NCI-H1436 (cell line): ENCODE measurements at regions not wholly inside any gene's neighbourhood (a gene's known extent, or its start where the extent isn't known, plus 50 kb on each side); places are given as distances from the start of the nearest gene placed in this dataset.

ENCODE experiments used
- DNase-seq: peaks from one replicate; lab custom pipeline; 2025; lab: John Stamatoyannopoulos, UW

GRCh38 chr7:142405122-142405765 lies 147.4 kb upstream of the PRSS58 start:
- no peak for DNase-seq

- DNase-seq, result no peak
Observed at GRCh38 chr7:142401951-142402350, 144.1 kb upstream of the PRSS58 start.

- DNase-seq, result no peak
Observed at GRCh38 chr7:142400042-142400533, 142.2 kb upstream of the PRSS58 start.

- no peak for DNase-seq
Observed at GRCh38 chr7:142391191-142391992, 133.5 kb upstream of the PRSS58 start.

- no peak for DNase-seq
Observed at GRCh38 chr7:142389544-142389943, 131.7 kb upstream of the PRSS58 start.

GRCh38 chr7:142385491-142386340 lies 127.9 kb upstream of the PRSS58 start:
- no peak for DNase-seq

GRCh38 chr7:142384493-142384922 lies 126.7 kb upstream of the PRSS58 start:
- DNase-seq, result no peak

GRCh38 chr7:142383841-142384492 lies 126.1 kb upstream of the PRSS58 start:
- DNase-seq, result no peak

- DNase-seq, result no peak
Observed at GRCh38 chr7:142381727-142382390, 124.0 kb upstream of the PRSS58 start.

- no peak for DNase-seq
Observed at GRCh38 chr7:142380069-142380468, 122.2 kb upstream of the PRSS58 start.

- no peak for DNase-seq
Observed at GRCh38 chr7:142379201-142379885, 121.5 kb upstream of the PRSS58 start.

GRCh38 chr7:142377567-142377966 lies 119.7 kb upstream of the PRSS58 start:
- DNase-seq, result no peak

- no peak for DNase-seq
Observed at GRCh38 chr7:142376356-142376997, 118.6 kb upstream of the PRSS58 start.

- no peak for DNase-seq
Observed at GRCh38 chr7:142375710-142376313, 118.0 kb upstream of the PRSS58 start.

GRCh38 chr7:142372727-142373126 lies 114.9 kb upstream of the PRSS58 start:
- DNase-seq, result no peak

- no peak for DNase-seq
Observed at GRCh38 chr7:142371586-142372377, 113.9 kb upstream of the PRSS58 start.

GRCh38 chr7:142365410-142365842 lies 107.6 kb upstream of the PRSS58 start:
- no peak for DNase-seq

- no peak for DNase-seq
Observed at GRCh38 chr7:142364551-142364950, 106.7 kb upstream of the PRSS58 start.

GRCh38 chr7:142362349-142362748 lies 104.5 kb upstream of the PRSS58 start:
- no peak for DNase-seq
